HepG2 (cell line): ENCODE measurements at regions not wholly inside any gene's neighbourhood (a gene's known extent, or its start where the extent isn't known, plus 50 kb on each side); places are given as distances from the start of the nearest gene placed in this dataset.

Source experiments
- ATAC-seq: fragments of 200-7000 bp; cut with Tn5 transposase; 3 replicates; pipeline ENCODE4 v1.9.1; 2020; ENCODE audit warnings: mild to moderate bottlenecking, moderate library complexity
- BruUV-seq: library from RNA; stranded (reverse); fragments of 400-500 nt; replicated peaks from 2 replicates; lab custom pipeline; 2021; lab: Mats Ljungman, UMichigan
- CTCF ChIA-PET: fragments of 300-600 bp; formaldehyde crosslinking; extraction: SDS; loops from one replicate; lab custom pipeline; 2021; ENCODE audit warnings: low total read pairs, inconsistent platforms, low intra/inter-chr PET ratio; lab: Yijun Ruan, JAX
- POLR2A ChIA-PET: fragments of 350-600 bp; sonication (Branson Sonifier 250); formaldehyde crosslinking; loops from one replicate; lab custom pipeline; 2020; ENCODE audit warnings: antibody characterized with exemption, inconsistent platforms; lab: Yijun Ruan, JAX
- DNase-seq: peaks from one replicate; pipeline ENCODE4 v3.0.0-alpha.2; 2015; ENCODE audit warnings: low spot score
- FAIRE-seq: peaks from 3 replicates; lab custom pipeline; 2011; peaks lifted over from hg19 to GRCh38; lab: Jason Lieb, UNC
- H2AFZ ChIP-seq: one replicate; pipeline ENCODE4 v1.6.1; 2011; ENCODE audit warnings: low read length, inconsistent platforms
- H3K27ac ChIP-seq: fragments of 300-600 bp; 3 replicates; pipeline ENCODE4 v1.8.0; 2011; ENCODE audit warnings: mixed run types, mild to moderate bottlenecking, mixed read lengths, low read length, inconsistent platforms; ENCODE audit not compliant: insufficient read depth; ENCODE audit errors: extremely low read length
- H3K27me3 ChIP-seq, 2 experiments: fragments of 200-600 bp in 1 of 2; 2 replicates in 1 of 2; 3 replicates in 1 of 2; pipeline versions ENCODE4 v1.6.0 to v1.8.0; 2011; ENCODE audit warnings: low read length in 2 of 2, mild to moderate bottlenecking in 2 of 2, moderate library complexity in 2 of 2, inconsistent platforms in 1 of 2; ENCODE audit not compliant: insufficient read depth in 2 of 2, control insufficient read depth in 1 of 2
- H3K36me3 ChIP-seq, 2 experiments: fragments of 200-600 bp in 1 of 2; replicated peaks in 1 of 2; 2 replicates in 1 of 2; 3 replicates in 1 of 2; pipeline versions ENCODE4 v1.5.1 to v1.8.0; 2011; ENCODE audit warnings: low read length in 2 of 2, inconsistent platforms in 1 of 2; ENCODE audit not compliant: insufficient read depth in 2 of 2, control insufficient read depth in 1 of 2
- H3K4me1 ChIP-seq: 2 replicates; pipeline ENCODE4 v1.5.1; 2012; ENCODE audit warnings: low read length, inconsistent platforms; ENCODE audit not compliant: insufficient read depth
- H3K4me2 ChIP-seq: 2 replicates; pipeline ENCODE4 v1.6.0; 2011; ENCODE audit warnings: low read depth, low read length, inconsistent platforms
- H3K4me3 ChIP-seq, 3 experiments: fragments of 200-600 bp in 1 of 3; sonication (generic), shearing (Covaris generic) in 1 of 3; replicated peaks in 1 of 3; 2 replicates each; pipeline ENCODE4 v1.5.1; 2011 to 2016; ENCODE audit warnings: low read length in 3 of 3, inconsistent platforms in 2 of 3, low read depth in 2 of 3, mild to moderate bottlenecking in 2 of 3, control low read depth in 1 of 3, mixed read lengths in 1 of 3; ENCODE audit not compliant: insufficient read depth in 1 of 3
- H3K79me2 ChIP-seq: one replicate; pipeline ENCODE4 v1.6.1; 2011; ENCODE audit warnings: low read length, inconsistent platforms; ENCODE audit not compliant: insufficient read depth
- H3K9ac ChIP-seq: 2 replicates; pipeline ENCODE4 v1.6.0; 2011; ENCODE audit warnings: mild to moderate bottlenecking, low read depth, low read length, inconsistent platforms; ENCODE audit not compliant: insufficient read depth
- H3K9me3 ChIP-seq: 2 replicates; pipeline ENCODE4 v1.5.1; 2012; ENCODE audit warnings: mild to moderate bottlenecking, low read length
- H4K20me1 ChIP-seq: 2 replicates; pipeline ENCODE4 v1.6.0; 2011; ENCODE audit warnings: inconsistent platforms, mild to moderate bottlenecking, low read length, moderate library complexity; ENCODE audit not compliant: insufficient read depth
- CENPX ChIP-seq: sonication (generic); formaldehyde crosslinking; IDR thresholded peaks from 2 replicates; pipeline ENCODE4 v1.9.0; 2021; ENCODE audit warnings: mild to moderate bottlenecking, missing genetic modification reagents, moderate library complexity
- MED1 ChIP-seq: sonication (generic); formaldehyde crosslinking; IDR thresholded peaks from 2 replicates; pipeline ENCODE4 v1.4.0; 2020; ENCODE audit warnings: missing genetic modification reagents
- RAD51 ChIP-seq: fragments of 450-650 bp; IDR thresholded peaks from 2 replicates; pipeline ENCODE4 v1.6.1; 2016; ENCODE audit warnings: borderline replicate concordance
- RERE ChIP-seq: IDR thresholded peaks from 2 replicates; pipeline ENCODE4 v1.6.1; 2016; ENCODE audit warnings: low read depth, missing genetic modification reagents, missing compliant biosample characterization
- ZBTB49 ChIP-seq: sonication (generic); formaldehyde crosslinking; IDR thresholded peaks from 2 replicates; pipeline ENCODE4 v1.4.0; 2020; ENCODE audit warnings: missing genetic modification reagents, borderline replicate concordance
- ZFP91 ChIP-seq: sonication (generic); formaldehyde crosslinking; IDR thresholded peaks from 2 replicates; pipeline ENCODE4 v1.9.0; 2022; ENCODE audit warnings: missing genetic modification reagents, mild to moderate bottlenecking, borderline replicate concordance
- ZNF512B ChIP-seq: sonication (generic); formaldehyde crosslinking; IDR thresholded peaks from 2 replicates; pipeline ENCODE4 v1.5.1; 2020; ENCODE audit warnings: missing genetic modification reagents, mild to moderate bottlenecking, borderline replicate concordance
- ZNF562 ChIP-seq: sonication (generic); formaldehyde crosslinking; IDR thresholded peaks from 2 replicates; pipeline ENCODE4 v1.8.0; 2022; ENCODE audit warnings: missing genetic modification reagents, borderline replicate concordance
- in situ Hi-C: cut with HindIII; loops from 2 replicates; pipeline ENCODE4 v1.10.0; 2017; ENCODE audit warnings: low pct_unique_long_range_greater_than_20kb; ENCODE audit not compliant: extremely low pct_ligation_motif_present
- intact Hi-C: fragments of 100-400 bp; cut with micrococcal nuclease; formaldehyde crosslinking; loops from one replicate; pipeline ENCODE4 v1.10.0; 2022; ENCODE audit not compliant: unreplicated experiment

GRCh38 chr5:34584165-34584564 lies 72.0 kb upstream of the RAI14 start:
- H3K27ac ChIP-seq = no peak overlapping the region
- intact Hi-C loops (no loop called here), in situ Hi-C loops (no loop called here)
- peaks cover 56% of the 10 kb centered on the region for H3K4me1 ChIP-seq
- ATAC-seq (no peak), FAIRE-seq (no peak), DNase-seq (no peak)
- no peak overlapping the region for H3K4me3 ChIP-seq
- H3K36me3 ChIP-seq = no peaks in the 10 kb centered on the region
- ChIA-PET CTCF (no interaction called here), POLR2A (no interaction called here)
- H4K20me1 ChIP-seq = no peaks in the 10 kb centered on the region
- no peaks in the 10 kb centered on the region; a peak in 1 of 5 replicates for H3K27me3 ChIP-seq
- H3K79me2 ChIP-seq = no peaks in the 10 kb centered on the region
- H3K4me2 ChIP-seq = no peak overlapping the region
- no TSS peak for BruUV-seq
- no peak overlapping the region for H2AFZ ChIP-seq
- TF ChIP-seq MED1 (CRISPR knock-in tag) = no peak
- TF ChIP-seq ZFP91 (CRISPR knock-in tag) = no peak
- no peak for TF ChIP-seq RAD51
- no peak for TF ChIP-seq ZNF512B
- no peak for TF ChIP-seq ZNF562 (CRISPR knock-in tag)
- no peak for TF ChIP-seq CENPX (CRISPR knock-in tag)
- no peak for TF ChIP-seq RERE (CRISPR knock-in tag)
- no peak for TF ChIP-seq ZBTB49 (CRISPR knock-in tag)
- H3K9ac ChIP-seq = no peak overlapping the region
- H3K9me3 ChIP-seq = no peaks in the 10 kb centered on the region
